ENCODE measurements at regions not wholly inside any gene's neighbourhood (a gene's known extent, or its start where the extent isn't known, plus 50 kb on each side); places are given as distances from the start of the nearest gene placed in this dataset.

GRCh38 chrX:39605183-39605582 lies 492.6 kb downstream of the BCOR start:
- TF ChIP-seq CTCF (IDR thresholded peaks at IDR 0.05) (no peak), POLR2A (IDR thresholded peaks at IDR 0.05) (no peak)

Measured in body of pancreas (tissue), 4 donors.